ENCODE measurements at regions not wholly inside any gene's neighbourhood (a gene's known extent, or its start where the extent isn't known, plus 50 kb on each side); places are given as distances from the start of the nearest gene placed in this dataset.

DNA sequence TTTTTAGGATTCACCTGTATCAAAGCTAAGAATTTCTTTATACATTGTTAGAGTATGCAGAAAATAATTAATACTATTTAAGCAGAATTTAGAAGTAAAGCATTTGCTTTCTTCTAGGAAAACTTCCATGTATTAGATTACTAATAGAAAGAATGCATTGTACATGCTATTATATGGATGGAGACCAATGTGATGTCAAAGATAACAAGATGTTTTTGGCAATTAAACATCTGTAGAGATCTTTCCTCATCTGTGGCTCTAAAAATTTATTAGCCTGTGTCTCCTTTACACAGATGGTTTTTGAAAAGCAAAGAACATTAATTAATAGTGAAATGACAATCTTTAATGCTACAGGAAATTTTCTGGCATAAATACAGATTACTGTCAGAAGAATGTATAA lies 198.4 kb upstream of the CCDC179 start:
- TF ChIP-seq, protein P1, sequence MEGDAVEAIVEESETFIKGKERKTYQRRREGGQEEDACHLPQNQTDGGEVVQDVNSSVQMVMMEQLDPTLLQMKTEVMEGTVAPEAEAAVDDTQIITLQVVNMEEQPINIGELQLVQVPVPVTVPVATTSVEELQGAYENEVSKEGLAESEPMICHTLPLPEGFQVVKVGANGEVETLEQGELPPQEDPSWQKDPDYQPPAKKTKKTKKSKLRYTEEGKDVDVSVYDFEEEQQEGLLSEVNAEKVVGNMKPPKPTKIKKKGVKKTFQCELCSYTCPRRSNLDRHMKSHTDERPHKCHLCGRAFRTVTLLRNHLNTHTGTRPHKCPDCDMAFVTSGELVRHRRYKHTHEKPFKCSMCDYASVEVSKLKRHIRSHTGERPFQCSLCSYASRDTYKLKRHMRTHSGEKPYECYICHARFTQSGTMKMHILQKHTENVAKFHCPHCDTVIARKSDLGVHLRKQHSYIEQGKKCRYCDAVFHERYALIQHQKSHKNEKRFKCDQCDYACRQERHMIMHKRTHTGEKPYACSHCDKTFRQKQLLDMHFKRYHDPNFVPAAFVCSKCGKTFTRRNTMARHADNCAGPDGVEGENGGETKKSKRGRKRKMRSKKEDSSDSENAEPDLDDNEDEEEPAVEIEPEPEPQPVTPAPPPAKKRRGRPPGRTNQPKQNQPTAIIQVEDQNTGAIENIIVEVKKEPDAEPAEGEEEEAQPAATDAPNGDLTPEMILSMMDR (conservative IDR thresholded peaks at IDR 0.05; ENCODE audit: low read depth, low read length): no peak
- TF ChIP-seq EZH2 (IDR thresholded peaks at IDR 0.05; ENCODE audit: borderline replicate concordance, low read depth, low read length, poor library complexity, severe bottlenecking): no peak
